CD4-positive, alpha-beta memory T cell (primary cell): ENCODE measurements at regions not wholly inside any gene's neighbourhood (a gene's known extent, or its start where the extent isn't known, plus 50 kb on each side); places are given as distances from the start of the nearest gene placed in this dataset.

ENCODE experiments used
- CTCF ChIA-PET: fragments of 350-600 bp; sonication (Branson Sonifier 250); formaldehyde crosslinking; loops from one replicate; lab custom pipeline; 2021; ENCODE audit warnings: inconsistent platforms; ENCODE audit not compliant: partially characterized antibody; lab: Charles Lee
- POLR2A ChIA-PET: fragments of 350-600 bp; sonication (Branson Sonifier 250); formaldehyde crosslinking; loops from one replicate; lab custom pipeline; 2021; ENCODE audit not compliant: partially characterized antibody; lab: Charles Lee
- DNase-seq, 5 donors: peaks; one replicate each; pipeline versions ENCODE4 v3.0.0 to v3.0.0-alpha.2; 2020 to 2022; ENCODE audit warnings: mixed read lengths in 1 of 5
- H3K27ac ChIP-seq: one replicate; pipeline ENCODE4 v1.7.0; 2013; ENCODE audit warnings: low read depth, low read length
- H3K27me3 ChIP-seq: 2 replicates; pipeline ENCODE4 v1.7.0; 2013; ENCODE audit warnings: mild to moderate bottlenecking, low read length, moderate library complexity; ENCODE audit not compliant: insufficient read depth
- H3K36me3 ChIP-seq: 2 replicates; pipeline ENCODE4 v1.7.0; 2013; ENCODE audit warnings: mild to moderate bottlenecking, low read length, moderate library complexity; ENCODE audit not compliant: insufficient read depth
- H3K4me1 ChIP-seq: 2 replicates; pipeline ENCODE4 v1.7.0; 2013; ENCODE audit warnings: mild to moderate bottlenecking, low read length, moderate library complexity; ENCODE audit not compliant: insufficient read depth
- H3K4me3 ChIP-seq, 2 donors: one replicate each; pipeline ENCODE4 v1.7.0; 2013; ENCODE audit warnings: low read length in 2 of 2, mild to moderate bottlenecking in 1 of 2
- H3K9me3 ChIP-seq, 2 donors: one replicate each; pipeline ENCODE4 v1.7.0; 2013; ENCODE audit warnings: low read length in 2 of 2, control low read depth in 1 of 2; ENCODE audit not compliant: control insufficient read depth in 1 of 2
- H3K27ac Mint-ChIP-seq, 7 donors: one replicate each; pipeline ENCODE4 v1.8.0; 2020 to 2021; ENCODE audit warnings: mixed read lengths in 7 of 7, mild to moderate bottlenecking in 6 of 7, inconsistent platforms in 3 of 7, moderate library complexity in 3 of 7
- H3K27me3 Mint-ChIP-seq, 2 donors: one replicate each; pipeline ENCODE4 v1.8.0; 2020 to 2021; ENCODE audit warnings: mixed read lengths in 2 of 2
- H3K36me3 Mint-ChIP-seq, 2 donors: one replicate each; pipeline ENCODE4 v1.8.0; 2020 to 2021; ENCODE audit warnings: mixed read lengths in 2 of 2, inconsistent platforms in 1 of 2, mild to moderate bottlenecking in 1 of 2
- H3K4me1 Mint-ChIP-seq, 4 donors: one replicate each; pipeline ENCODE4 v1.8.0; 2020 to 2021; ENCODE audit warnings: mixed read lengths in 4 of 4, mild to moderate bottlenecking in 1 of 4
- H3K4me3 Mint-ChIP-seq, 8 donors: one replicate each; pipeline ENCODE4 v1.8.0; 2020 to 2021; ENCODE audit warnings: mixed read lengths in 8 of 8, mild to moderate bottlenecking in 7 of 8, moderate library complexity in 6 of 8, inconsistent platforms in 3 of 8
- H3K9me3 Mint-ChIP-seq, 8 donors: one replicate each; pipeline ENCODE4 v1.8.0; 2020 to 2021; ENCODE audit warnings: mixed read lengths in 8 of 8, mild to moderate bottlenecking in 5 of 8, inconsistent platforms in 3 of 8, moderate library complexity in 1 of 8
- intact Hi-C: fragments of 100-400 bp; cut with micrococcal nuclease; formaldehyde crosslinking; loops from one replicate; pipeline ENCODE4 v1.15.1; 2023

GRCh38 chr9:79163544-79163943 is 408.2 kb upstream of the TLE4 start:
- no peak for DNase-seq
- Mint-ChIP-seq H3K27ac (no peak overlapping the region), H3K4me3 (no peak overlapping the region), H3K9me3 (peaks cover 0 to 2% (median 0%) of the 10 kb centered on the region in 8 donors), H3K27me3 (peaks cover 0 to 1% of the 10 kb centered on the region in 2 donors), H3K4me1 (no peaks in the 10 kb centered on the region), H3K36me3 (no peaks in the 10 kb centered on the region)
- intact Hi-C loops: no loop called here
- Histone ChIP-seq H3K27ac (no peak overlapping the region), H3K4me3 (no peak overlapping the region), H3K27me3 (no peaks in the 10 kb centered on the region), H3K36me3 (no peaks in the 10 kb centered on the region), H3K9me3 (no peaks in the 10 kb centered on the region), H3K4me1 (no peaks in the 10 kb centered on the region)
- ChIA-PET CTCF (no interaction called here), POLR2A (no interaction called here)

- H3K27me3 Mint-ChIP-seq: peaks cover 0 to 1% of the 10 kb centered on the region in 2 donors
- Histone ChIP-seq H3K36me3 (no peaks in the 10 kb centered on the region), H3K27ac (no peak overlapping the region), H3K4me3 (no peak overlapping the region), H3K27me3 (no peaks in the 10 kb centered on the region), H3K9me3 (no peaks in the 10 kb centered on the region), H3K4me1 (no peaks in the 10 kb centered on the region)
- intact Hi-C loops: no loop called here
- POLR2A ChIA-PET: no interaction called here
- no peak overlapping the region for H3K4me3 Mint-ChIP-seq
- H3K4me1 Mint-ChIP-seq: no peaks in the 10 kb centered on the region
- CTCF ChIA-PET: interaction anchor here (1.1 kb wide), 1 partner anchor 8 kb away, joined by 3 read pairs; no protein-coding TSS in a partner anchor
- peaks cover 0 to 2% (median 0%) of the 10 kb centered on the region in 8 donors for H3K9me3 Mint-ChIP-seq
- no peak for DNase-seq
- no peak overlapping the region for H3K27ac Mint-ChIP-seq
- no peaks in the 10 kb centered on the region for H3K36me3 Mint-ChIP-seq
These were observed 407.4 kb upstream of the TLE4 start for GRCh38 chr9:79164406-79164805.

GRCh38 chr9:79165020-79165780 is 406.6 kb upstream of the TLE4 start:
- no peaks in the 10 kb centered on the region for H3K36me3 Mint-ChIP-seq
- H3K9me3 Mint-ChIP-seq: peaks cover 0 to 2% (median 0%) of the 10 kb centered on the region in 8 donors
- H3K27me3 ChIP-seq: no peaks in the 10 kb centered on the region

GRCh38 chr9:79166005-79166404 is 405.8 kb upstream of the TLE4 start:
- H3K4me3 Mint-ChIP-seq: no peak overlapping the region
- POLR2A ChIA-PET: no interaction called here
- H3K9me3 ChIP-seq: no peaks in the 10 kb centered on the region
- no peak for DNase-seq
- H3K4me1 ChIP-seq: no peaks in the 10 kb centered on the region
- CTCF ChIA-PET: no interaction called here
- no peaks in the 10 kb centered on the region for H3K4me1 Mint-ChIP-seq
- intact Hi-C loops: no loop called here
- peaks cover 0 to 1% of the 10 kb centered on the region in 2 donors for H3K27me3 Mint-ChIP-seq
- H3K9me3 Mint-ChIP-seq: peaks cover 0 to 3% (median 0%) of the 10 kb centered on the region in 8 donors
- H3K36me3 ChIP-seq: no peaks in the 10 kb centered on the region
- no peaks in the 10 kb centered on the region for H3K36me3 Mint-ChIP-seq
- H3K27me3 ChIP-seq: no peaks in the 10 kb centered on the region
- no peak overlapping the region for H3K27ac ChIP-seq
- H3K27ac Mint-ChIP-seq: no peak overlapping the region
- no peak overlapping the region for H3K4me3 ChIP-seq

More at GRCh38 chr9:79165020-79165780, 406.6 kb upstream of the TLE4 start:
- Histone ChIP-seq H3K4me3 (no peak overlapping the region), H3K9me3 (no peaks in the 10 kb centered on the region), H3K4me1 (no peaks in the 10 kb centered on the region), H3K36me3 (no peaks in the 10 kb centered on the region), H3K27ac (no peak overlapping the region)
- no peaks in the 10 kb centered on the region for H3K4me1 Mint-ChIP-seq
- POLR2A ChIA-PET: no interaction called here
- intact Hi-C loops: no loop called here
- peaks cover 0 to 1% of the 10 kb centered on the region in 2 donors for H3K27me3 Mint-ChIP-seq
- no peak for DNase-seq
- no peak overlapping the region for H3K4me3 Mint-ChIP-seq
- CTCF ChIA-PET: interaction anchor here (1.1 kb wide), 1 partner anchor 9 kb away, joined by 3 read pairs; no protein-coding TSS in a partner anchor
- H3K27ac Mint-ChIP-seq: no peak overlapping the region

GRCh38 chr9:79170643-79171042 is 401.1 kb upstream of the TLE4 start:
- H3K9me3 ChIP-seq: no peaks in the 10 kb centered on the region
- DNase-seq: no peak
- H3K4me3 Mint-ChIP-seq: no peak overlapping the region
- no peak overlapping the region for H3K27ac Mint-ChIP-seq
- H3K4me1 ChIP-seq: no peaks in the 10 kb centered on the region
- no peaks in the 10 kb centered on the region for H3K27me3 ChIP-seq
- H3K36me3 Mint-ChIP-seq: no peaks in the 10 kb centered on the region
- H3K4me3 ChIP-seq: no peak overlapping the region
- no peaks in the 10 kb centered on the region for H3K4me1 Mint-ChIP-seq
- ChIA-PET CTCF (no interaction called here), POLR2A (no interaction called here)
- no peak overlapping the region for H3K27ac ChIP-seq
- no peaks in the 10 kb centered on the region for H3K36me3 ChIP-seq
- intact Hi-C loops: no loop called here
- H3K9me3 Mint-ChIP-seq: peaks cover 0 to 3% (median 0%) of the 10 kb centered on the region in 8 donors
- H3K27me3 Mint-ChIP-seq: peaks cover 0 to 1% of the 10 kb centered on the region in 2 donors

- H3K4me3 Mint-ChIP-seq: no peak overlapping the region
- no peak for DNase-seq
- no peaks in the 10 kb centered on the region for H3K9me3 ChIP-seq
- H3K36me3 Mint-ChIP-seq: no peaks in the 10 kb centered on the region
- POLR2A ChIA-PET: no interaction called here
- H3K4me1 ChIP-seq: no peaks in the 10 kb centered on the region
- no peak overlapping the region for H3K4me3 ChIP-seq
- H3K27me3 Mint-ChIP-seq: no peaks in the 10 kb centered on the region
- no peaks in the 10 kb centered on the region for H3K27me3 ChIP-seq
- CTCF ChIA-PET: interaction anchor here (0.7 kb wide), 1 partner anchor 10 kb away, joined by 3 read pairs; no protein-coding TSS in a partner anchor
- no peak overlapping the region for H3K27ac Mint-ChIP-seq
- H3K36me3 ChIP-seq: no peaks in the 10 kb centered on the region
- intact Hi-C loops: no loop called here
- no peak overlapping the region for H3K27ac ChIP-seq
- H3K4me1 Mint-ChIP-seq: no peaks in the 10 kb centered on the region
- H3K9me3 Mint-ChIP-seq: peaks cover 0 to 3% (median 0%) of the 10 kb centered on the region in 8 donors
These were observed 397.8 kb upstream of the TLE4 start for GRCh38 chr9:79173932-79174331.

- no peaks in the 10 kb centered on the region for H3K36me3 ChIP-seq
- no peaks in the 10 kb centered on the region for H3K27me3 ChIP-seq
- H3K4me3 ChIP-seq: no peak overlapping the region
- H3K36me3 Mint-ChIP-seq: no peaks in the 10 kb centered on the region
- H3K27ac Mint-ChIP-seq: no peak overlapping the region
- CTCF ChIA-PET: no interaction called here
- no peak overlapping the region for H3K27ac ChIP-seq
- POLR2A ChIA-PET: no interaction called here
- intact Hi-C loops: no loop called here
- no peaks in the 10 kb centered on the region for H3K4me1 Mint-ChIP-seq
- H3K9me3 Mint-ChIP-seq: peaks cover 0 to 5% (median 0%) of the 10 kb centered on the region in 8 donors
- no peak for DNase-seq
- H3K27me3 Mint-ChIP-seq: no peaks in the 10 kb centered on the region
- H3K4me1 ChIP-seq: no peaks in the 10 kb centered on the region
- H3K9me3 ChIP-seq: no peaks in the 10 kb centered on the region
- no peak overlapping the region for H3K4me3 Mint-ChIP-seq
These were observed 395.6 kb upstream of the TLE4 start for GRCh38 chr9:79176014-79176697.
